GM11168 (cell line): ENCODE measurements at regions not wholly inside any gene's neighbourhood (a gene's known extent, or its start where the extent isn't known, plus 50 kb on each side); places are given as distances from the start of the nearest gene placed in this dataset.

Experiments
- in situ Hi-C: fragments of 300-500 bp; cut with MboI; formaldehyde crosslinking; loops from one replicate; pipeline ENCODE4 v1.12.0; 2022; ENCODE audit warnings: low sequenced_read_pairs; ENCODE audit not compliant: unreplicated experiment

DNA sequence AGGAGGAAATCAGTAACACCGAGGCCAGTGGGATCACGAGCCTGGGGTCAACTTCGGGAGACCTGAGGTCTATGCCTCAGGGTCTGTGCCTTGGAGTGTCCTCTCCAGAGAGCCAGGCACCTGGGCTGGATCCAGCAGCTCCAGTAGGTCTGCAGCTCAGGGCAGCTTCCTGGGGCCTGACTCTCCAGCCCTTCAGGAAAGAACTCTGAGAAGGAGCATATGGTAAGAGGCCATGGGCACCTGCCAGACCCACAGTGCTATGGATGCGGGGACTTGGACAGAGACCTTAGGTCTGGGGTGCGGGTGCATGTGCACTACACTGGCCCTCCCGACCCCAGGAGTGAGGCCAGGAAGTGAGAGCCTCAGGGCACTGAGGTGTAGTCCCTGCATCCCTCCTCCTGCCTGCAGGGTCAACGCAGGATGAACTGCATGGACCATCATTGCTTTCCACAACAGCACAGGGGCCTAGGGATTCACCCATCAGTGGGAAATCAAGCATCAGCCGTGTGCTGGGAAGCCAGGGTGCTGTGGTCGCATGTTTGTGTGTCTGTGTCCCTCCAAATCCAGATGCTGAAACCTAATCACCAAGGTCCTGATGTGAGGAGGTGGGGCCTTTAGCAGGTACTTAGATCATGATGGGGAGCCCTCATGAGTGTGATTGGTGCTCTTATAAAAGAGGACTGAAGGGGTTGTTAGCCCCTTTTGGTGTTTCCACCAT lies 210.9 kb upstream of the CST7 start:
- in situ Hi-C loops: no loop called here

DNA sequence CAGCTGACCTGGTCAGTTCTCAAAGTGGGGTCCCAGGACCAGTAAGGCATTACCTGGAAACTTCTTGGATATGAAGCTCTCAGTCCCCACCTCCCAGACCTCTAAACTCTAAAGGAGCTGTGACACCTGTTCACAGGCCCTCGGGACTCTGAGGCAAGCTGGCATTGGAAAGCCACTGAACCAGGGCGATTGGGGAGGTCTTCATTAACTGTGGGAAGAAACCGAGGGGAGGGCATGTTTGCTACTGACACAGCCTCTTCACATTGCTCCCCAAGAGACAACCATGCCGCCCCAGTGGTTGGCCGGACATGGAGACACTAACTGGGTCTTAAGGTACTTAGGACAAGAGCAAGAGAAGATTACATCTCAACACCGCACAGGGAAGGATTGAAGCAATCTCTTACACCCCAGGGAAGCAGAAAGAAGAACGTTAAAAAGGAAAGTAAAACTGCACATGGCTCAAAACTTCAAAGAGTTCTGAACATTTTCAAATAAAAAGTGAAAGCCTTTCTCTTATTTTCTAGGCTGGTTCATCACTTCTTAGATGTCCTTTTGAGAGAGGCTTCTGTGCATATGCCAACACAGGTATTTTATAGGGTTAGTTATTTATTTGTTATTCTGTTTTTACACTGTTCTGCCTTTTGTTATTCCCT lies 210.0 kb upstream of the CST7 start:
- in situ Hi-C loops: no loop called here

DNA sequence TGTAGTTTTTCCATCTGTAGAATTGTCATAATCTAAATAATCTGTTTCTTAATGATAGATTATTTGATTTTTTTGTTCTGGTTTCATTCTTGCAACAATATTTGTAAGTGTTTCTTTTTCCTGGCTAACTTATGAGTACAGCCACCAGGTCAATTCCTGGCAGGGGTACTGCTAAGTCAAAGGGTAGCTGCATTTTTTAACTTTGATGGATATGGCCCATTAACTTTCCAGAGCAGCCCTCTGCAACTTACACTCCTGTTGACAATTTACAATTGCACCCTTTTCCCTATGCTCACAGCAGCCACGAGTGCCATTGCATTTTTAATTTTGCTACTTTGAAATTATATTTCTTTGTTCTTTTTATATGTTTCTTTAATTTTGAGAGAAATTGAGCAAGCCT lies 209.3 kb upstream of the CST7 start:
- in situ Hi-C loops: no loop called here

DNA sequence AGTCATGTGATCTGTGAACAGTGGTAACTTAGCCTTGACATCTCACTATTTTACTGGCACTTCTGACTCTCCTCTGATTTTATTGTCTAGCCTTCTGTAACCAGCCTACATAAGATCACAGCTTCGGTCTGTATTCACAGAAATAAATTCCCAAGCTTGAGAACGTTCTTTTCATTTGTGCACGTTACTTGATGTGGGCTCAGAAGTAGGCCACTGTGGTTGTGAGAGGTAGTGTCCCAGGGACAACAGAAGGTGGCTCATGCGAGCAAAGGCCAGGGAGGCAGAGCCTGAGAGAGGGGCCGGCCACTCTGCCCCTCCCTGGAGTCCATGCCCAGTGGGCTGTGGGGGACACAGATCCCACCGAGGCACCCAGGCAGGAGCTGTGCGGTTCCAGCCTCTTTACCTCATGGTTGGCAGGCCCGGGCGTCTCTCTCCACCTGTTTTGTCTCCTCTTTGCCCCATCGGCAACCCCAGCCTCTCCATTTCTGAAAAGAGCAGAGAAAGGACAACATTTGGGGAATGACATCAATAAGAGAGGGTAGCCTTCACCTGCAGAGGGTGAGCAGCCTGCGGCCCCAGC lies 207.5 kb upstream of the CST7 start:
- in situ Hi-C loops: no loop called here

DNA sequence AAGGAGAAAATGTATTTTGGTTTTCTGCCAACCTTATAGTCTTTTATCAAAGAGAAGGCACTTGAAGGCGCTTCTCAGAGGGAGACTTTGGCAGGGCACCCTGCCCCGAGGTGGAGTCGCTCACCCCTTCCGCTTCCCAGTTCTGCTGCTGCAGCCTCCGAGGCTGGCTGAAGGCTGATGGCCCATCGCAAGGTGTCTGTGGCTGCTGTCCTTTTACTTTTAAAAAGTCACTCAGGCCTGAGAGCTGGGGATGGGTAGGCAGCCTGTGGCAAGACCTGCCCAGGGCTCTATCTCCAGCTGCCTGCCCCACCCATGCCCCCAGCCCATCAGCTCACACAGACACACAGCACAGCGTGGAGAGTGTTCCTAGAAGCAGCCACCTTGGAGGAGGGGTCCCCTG lies 206.6 kb upstream of the CST7 start:
- in situ Hi-C loops: no loop called here

DNA sequence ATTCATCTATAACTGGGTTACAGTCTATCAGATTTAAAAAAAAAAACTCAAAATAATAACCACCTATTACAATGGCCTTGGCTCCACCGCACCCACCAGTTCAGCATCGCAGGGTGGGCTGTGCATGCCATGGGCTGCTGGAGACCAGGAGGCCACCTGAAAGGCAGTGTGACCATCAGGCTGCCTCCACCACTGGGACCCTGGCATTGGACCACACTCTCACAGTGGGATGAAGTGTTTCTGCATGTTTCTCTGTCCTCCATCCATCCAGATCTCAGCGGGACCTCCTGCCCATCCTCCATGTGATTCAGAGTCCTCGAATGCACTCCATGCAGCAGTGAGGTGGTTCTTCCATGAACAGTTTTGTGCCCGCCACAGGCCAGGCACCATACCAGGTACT lies 206.1 kb upstream of the CST7 start:
- in situ Hi-C loops: no loop called here

DNA sequence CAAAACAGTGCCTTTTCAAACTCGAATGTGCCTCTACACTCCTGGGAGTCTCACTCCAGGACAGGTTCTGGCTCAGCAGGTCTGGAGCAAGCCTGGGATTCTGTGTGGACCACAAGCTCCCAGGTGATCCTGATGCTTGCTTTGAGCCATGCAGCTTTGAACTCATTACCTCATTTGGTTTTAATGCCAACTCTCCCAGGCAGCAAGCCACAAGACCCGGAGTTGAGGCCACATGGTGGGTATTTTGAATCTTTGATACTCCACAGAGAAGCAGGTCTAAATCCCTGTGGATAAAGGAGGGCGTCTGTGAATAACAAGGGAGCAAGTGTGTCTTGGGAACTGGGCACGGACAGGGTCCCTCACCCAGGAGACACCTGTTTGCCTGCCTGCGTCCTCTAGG lies 205.4 kb upstream of the CST7 start:
- in situ Hi-C loops: no loop called here

DNA sequence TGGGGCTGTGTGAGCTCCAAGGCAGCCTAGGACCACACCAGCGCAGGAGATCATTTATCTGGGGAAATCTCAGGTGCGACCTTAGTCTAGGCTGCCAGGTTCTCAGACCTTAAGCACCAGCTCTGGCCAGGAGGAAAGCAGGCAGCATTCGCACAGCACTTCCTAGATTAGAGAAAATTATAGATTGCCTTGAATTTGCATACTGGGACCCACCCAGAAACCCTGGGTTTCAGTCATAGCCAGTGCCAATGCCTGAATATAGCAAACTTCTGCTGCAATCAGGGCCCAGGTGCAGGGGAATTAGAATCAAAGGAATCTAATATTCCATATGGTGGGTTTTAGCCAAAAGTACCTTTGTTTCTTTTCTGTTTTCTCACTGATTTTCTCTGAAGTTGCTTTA lies 204.3 kb upstream of the CST7 start:
- in situ Hi-C loops: no loop called here

DNA sequence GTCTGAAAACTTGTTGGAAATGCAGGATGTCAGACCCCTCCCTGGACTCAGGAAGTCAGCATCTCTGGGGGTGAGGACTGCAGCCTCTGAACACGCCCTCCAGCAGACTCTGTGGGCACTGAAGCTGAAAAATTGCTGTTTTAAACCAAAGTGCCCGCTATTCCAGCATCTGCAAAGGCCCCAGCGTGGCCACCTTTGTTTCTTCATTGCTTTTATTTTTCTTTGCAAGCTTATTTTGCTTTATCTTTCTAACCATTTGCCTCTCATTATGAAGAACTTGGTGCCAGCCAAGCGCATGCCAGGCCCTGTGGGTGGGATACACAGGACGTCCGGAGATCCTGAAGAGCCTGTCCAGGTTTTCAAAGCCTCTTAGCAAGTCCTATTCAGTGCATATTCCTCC lies 203.9 kb upstream of the CST7 start:
- in situ Hi-C loops: no loop called here

DNA sequence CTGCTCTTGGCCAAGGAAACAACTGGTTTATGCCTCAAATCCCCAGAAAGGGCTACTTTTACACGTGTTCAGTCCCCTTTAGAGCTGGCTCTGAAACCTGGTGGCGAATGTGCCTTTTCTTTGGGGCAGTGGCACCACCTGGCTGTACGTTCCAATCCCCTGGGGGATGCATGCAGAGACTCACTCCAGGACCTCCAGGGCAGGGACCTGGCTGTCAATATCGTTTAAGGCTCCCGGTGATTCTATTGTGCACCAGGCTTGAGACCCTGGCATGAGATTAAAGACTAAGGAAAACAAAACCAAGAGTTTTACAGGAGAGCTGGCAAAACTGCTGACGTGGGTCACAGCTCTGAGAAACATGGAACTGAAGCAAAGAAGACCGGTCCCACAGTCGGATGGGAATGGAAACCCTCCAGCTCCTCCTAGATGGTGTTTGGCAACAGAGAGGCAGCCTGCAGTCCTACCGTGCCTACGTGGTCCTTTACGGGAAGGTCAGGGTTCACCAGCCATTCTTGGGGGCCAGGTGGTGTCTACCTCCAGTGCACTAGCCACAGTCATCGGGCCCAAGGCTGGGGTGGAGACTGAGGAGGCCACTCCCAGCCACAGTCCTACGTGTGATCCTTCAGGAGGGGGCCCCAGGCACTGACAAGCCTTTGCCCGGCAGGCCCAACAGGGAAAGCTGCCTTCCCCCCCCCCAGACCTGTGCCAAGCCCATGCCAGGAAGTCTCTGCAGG lies 203.3 kb upstream of the CST7 start:
- in situ Hi-C loops: no loop called here

DNA sequence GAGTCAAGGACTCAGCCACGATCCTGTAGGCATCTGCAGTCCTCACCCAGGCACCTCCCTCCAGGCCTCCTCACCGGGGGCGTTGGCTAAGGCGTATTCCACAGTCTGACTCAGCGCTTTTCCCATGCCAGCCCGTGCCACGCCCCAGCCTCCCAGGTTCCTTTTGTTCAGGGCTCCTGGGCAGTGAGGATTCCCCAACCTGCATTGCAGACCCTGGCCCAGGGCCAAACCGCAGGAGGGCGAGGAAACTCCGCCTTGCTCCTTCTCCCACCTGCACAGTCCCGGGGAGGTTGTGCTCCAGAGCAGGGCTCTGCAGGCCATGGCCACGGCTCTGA lies 202.8 kb upstream of the CST7 start:
- in situ Hi-C loops: no loop called here

DNA sequence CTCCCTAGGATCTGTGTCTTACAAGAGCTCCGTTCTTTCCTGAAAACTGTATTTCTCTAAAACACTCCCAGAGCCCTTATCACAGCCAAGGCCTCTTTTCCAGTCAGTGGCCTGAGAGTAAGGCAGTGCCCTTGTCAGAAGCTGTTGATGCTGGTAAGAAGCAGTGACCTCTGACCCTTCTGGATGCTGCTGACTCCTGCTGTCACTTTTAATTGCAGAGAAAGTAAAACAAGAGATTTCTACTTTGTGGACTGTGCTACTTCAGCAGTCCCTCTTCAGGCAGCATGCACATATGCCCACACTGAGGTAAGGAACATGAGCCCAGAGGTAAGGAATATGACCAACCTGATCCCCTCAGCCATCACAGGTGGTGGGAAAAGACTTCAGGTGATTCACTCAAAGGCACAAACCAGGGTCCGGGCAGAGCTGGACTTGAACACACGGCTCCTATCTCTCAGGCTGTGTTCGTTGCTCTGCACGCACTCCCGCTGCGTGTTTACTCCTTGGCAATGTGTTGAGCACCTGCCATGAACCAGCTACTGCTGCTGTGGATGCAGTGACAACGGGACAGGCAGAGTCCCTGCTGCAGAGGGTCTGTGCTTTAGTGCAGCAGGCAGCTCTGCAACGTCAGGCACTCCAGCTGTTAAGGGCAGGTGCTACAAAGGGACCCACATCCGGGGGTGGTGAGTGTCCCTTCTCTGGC lies 201.9 kb upstream of the CST7 start:
- in situ Hi-C loops: no loop called here

DNA sequence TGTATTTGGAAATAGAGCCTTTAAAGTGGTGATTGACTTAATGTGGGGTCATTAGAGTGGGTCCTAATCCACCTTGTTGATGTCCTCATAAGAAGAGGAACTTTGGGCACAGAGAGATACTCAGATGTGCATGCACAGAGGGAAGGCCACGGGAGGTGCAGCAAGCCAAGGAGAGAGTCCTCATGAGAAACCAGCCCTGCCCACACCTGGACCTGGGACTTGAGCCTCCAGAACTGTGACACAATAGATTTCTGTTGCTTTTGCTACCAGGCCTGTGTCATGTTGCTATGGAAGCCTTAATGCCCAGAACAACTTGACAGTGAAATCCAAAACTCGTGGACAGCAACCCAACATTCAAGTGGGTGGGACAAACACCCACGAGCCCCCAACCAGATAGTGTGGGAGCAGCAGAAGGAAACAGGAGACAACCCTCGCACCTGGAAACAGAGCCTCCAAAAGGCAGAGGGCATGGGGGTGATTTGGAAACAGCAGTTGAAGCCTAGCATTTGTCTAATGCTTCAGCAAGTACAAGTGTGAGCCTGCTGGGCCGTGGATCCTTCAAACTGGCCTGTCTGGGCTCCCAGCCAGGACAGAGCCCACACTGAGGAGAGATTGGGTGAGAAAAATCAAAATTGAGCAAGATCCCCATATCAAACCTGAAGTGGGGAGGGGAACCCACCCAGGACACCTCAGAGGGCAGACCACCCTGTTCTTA lies 201.0 kb upstream of the CST7 start:
- in situ Hi-C loops: no loop called here

DNA sequence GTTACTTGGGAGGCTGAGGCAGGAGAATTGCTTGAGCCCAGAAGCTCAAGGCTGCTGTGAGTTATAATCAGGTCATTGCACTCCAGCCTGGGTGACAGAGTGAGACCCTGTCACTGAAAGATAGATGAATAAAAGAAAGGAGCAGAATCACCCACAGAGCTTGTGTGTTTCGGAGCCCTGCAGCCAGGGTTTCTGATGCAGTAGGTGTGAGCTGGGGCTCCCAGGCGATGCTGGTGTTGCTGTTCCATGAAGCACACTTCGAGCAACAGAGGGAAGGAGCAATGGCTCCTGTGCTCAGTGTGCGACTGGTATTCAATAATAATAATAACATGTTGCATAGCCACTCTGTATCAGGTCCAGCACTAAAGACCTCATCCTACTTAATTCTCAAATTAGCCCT lies 197.5 kb upstream of the CST7 start:
- in situ Hi-C loops: no loop called here

DNA sequence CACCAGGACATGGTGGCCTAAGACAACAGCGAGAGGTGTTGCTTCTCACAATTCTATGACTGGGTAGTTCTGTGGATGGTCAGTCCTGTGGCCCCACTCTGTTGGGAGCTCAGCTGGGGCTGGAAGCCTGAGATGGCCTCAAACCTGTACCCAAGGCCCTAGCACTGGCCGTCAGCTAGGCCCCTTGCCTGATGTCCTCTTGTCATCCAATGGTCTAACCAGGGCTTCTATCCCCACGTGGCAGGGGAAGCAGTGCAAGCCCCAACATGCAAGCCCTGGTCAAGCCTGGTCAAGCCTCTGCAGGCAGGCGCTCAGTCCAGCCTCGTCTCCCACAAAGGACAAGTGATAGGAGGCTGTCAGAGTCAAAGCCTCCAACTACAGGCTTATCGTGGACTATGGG lies 196.5 kb upstream of the CST7 start:
- in situ Hi-C loops: no loop called here

DNA sequence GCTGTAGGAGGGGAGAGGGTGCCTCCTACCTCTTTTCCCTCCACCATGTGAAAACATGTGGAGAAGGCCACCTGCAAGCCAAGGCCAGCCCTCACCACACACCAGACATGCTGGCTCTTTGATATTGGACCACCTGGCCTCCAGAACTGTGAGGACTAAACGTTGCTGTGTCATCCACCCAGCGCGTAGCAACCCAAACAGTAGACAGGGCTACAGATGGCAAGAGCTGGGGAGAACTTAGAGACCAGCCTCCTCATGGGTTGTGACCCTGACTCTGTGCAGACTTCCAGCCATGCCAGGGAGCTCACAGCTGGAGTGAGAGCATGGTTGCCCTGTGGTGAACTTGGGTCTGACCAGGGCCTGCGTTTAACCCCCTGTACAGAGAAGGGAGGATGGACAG lies 195.9 kb upstream of the CST7 start:
- in situ Hi-C loops: no loop called here

DNA sequence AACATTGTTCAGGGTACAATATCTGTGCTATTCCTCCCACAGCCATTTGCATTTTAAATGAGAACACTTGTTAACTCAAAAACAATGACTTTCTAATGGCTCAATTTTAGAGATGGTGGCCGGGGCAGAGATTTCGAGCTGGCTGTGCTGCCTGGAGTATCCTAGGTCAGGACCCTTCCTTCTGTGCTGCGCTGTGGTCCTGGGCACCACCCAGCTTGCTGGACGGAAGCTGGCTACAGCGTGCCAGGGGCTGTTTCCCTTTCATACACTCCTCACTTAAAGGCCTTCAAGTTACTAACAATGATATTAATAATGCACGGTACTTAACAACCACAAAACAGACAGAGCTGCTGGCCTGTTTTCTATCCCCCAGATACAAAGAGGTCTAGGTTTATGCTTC lies 194.4 kb upstream of the CST7 start:
- in situ Hi-C loops: no loop called here

DNA sequence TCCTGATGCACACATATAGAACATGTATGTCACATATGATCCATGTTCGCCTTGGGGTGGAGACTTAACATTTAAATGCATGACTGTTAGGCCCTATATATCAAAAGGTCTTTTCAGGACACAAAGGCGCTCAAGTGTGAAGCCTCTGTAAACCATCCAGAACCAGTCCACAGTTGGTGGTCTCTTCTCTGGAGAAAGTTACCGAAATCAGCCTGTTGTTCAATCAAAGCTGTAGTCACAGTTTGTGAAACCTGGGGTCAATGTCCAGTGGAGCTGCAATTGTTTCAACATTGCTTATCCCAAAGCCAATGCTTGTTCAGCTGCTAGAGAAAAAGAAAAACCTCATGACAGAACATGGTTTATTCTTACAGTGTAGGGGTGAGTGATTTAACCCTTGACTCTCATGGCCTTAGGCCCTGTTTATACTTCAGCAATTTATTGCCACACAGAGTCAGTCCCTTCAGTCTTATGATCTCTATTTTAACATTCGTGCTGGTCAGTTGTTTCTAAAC lies 193.6 kb upstream of the CST7 start:
- in situ Hi-C loops: no loop called here

DNA sequence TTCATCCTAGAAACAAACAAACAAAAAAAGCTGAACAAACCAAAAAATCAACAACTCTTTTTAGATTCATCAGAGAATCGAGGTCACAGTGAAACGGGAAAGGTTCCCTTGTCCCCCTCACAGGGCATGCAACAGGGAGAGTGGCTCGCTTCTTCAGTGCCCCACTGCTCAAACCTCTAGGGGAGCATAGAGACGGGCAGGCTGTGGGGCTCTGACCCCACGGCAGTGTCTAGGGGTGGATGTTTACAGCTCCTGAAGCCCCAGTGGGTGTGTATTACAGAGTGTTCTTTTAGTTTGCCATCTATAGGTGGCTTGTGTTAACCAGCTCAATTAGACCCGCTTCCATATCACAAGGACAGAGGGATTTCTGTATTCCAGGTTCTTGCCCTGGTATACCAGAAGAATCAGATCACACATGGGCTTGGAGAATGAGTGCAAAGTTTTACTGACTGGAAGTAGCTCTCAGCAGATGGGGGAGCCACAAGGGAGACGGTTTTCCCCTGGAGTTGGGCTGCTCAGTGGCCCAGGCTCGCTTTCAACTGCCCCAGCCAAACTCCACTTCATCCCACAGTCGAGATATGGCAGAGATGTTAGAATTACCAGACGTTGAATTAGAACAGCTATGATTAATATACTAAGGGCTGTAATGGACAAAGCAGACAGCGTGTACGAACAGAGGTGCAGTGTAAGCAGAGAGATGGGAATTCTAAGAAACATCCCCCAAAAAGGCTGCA lies 192.6 kb upstream of the CST7 start:
- in situ Hi-C loops: no loop called here
